SK-N-SH (cell line): ENCODE measurements at regions not wholly inside any gene's neighbourhood (a gene's known extent, or its start where the extent isn't known, plus 50 kb on each side); places are given as distances from the start of the nearest gene placed in this dataset.

ENCODE experiments used
- CTCF ChIP-seq: fragments of 200-600 bp; sonication (generic); IDR thresholded peaks from 2 replicates; pipeline ENCODE4 v1.6.1; 2017; ENCODE audit warnings: antibody characterized with exemption, mild to moderate bottlenecking, moderate library complexity
- MAX ChIP-seq: IDR thresholded peaks from 2 replicates; pipeline ENCODE4 v1.4.0; 2012; ENCODE audit warnings: low read depth
- MXI1 ChIP-seq: IDR thresholded peaks from 2 replicates; pipeline ENCODE4 v1.6.1; 2012; ENCODE audit warnings: mild to moderate bottlenecking, low read depth, low read length, improper control_type of control experiment
- POLR2AphosphoS5 ChIP-seq: IDR thresholded peaks from 2 replicates; pipeline ENCODE4 v1.6.1; 2012; ENCODE audit warnings: low read depth, low read length
- RAD21 ChIP-seq: IDR thresholded peaks from 2 replicates; pipeline ENCODE4 v1.6.1; 2012; ENCODE audit warnings: mild to moderate bottlenecking, low read length
- REST ChIP-seq: IDR thresholded peaks from 2 replicates; pipeline ENCODE4 v1.6.1; 2012; ENCODE audit warnings: mild to moderate bottlenecking, low read depth, low read length, moderate library complexity
- YY1 ChIP-seq: IDR thresholded peaks from 2 replicates; pipeline ENCODE4 v1.4.0; 2012; ENCODE audit warnings: low read depth, mild to moderate bottlenecking

- no peak for TF ChIP-seq RAD21
- no peak for TF ChIP-seq MXI1
- TF ChIP-seq POLR2AphosphoS5: no peak
- TF ChIP-seq YY1: no peak
- no peak for TF ChIP-seq CTCF
- no peak for TF ChIP-seq REST
- no peak for TF ChIP-seq MAX
These were observed 321.4 kb upstream of the NECTIN3 start for GRCh38 chr3:110750201-110750600.
